ENCODE measurements at regions not wholly inside any gene's neighbourhood (a gene's known extent, or its start where the extent isn't known, plus 50 kb on each side); places are given as distances from the start of the nearest gene placed in this dataset.

- TF ChIP-seq REST (IDR thresholded peaks at IDR 0.05; ENCODE audit: low read depth, low read length) (no peak), CTCF (IDR thresholded peaks at IDR 0.05) (no peak), MAX (IDR thresholded peaks at IDR 0.05; ENCODE audit: low read depth) (no peak), USF1 (IDR thresholded peaks at IDR 0.05; ENCODE audit: borderline replicate concordance, low read depth) (no peak), PBX3 (IDR thresholded peaks at IDR 0.05) (no peak), FOSL2 (IDR thresholded peaks at IDR 0.05; ENCODE audit: borderline replicate concordance, low read depth) (no peak), TCF12 (IDR thresholded peaks at IDR 0.05) (no peak), POLR2AphosphoS5 (IDR thresholded peaks at IDR 0.05; ENCODE audit: low read depth, low read length) (no peak), EZH2phosphoT487 (IDR thresholded peaks at IDR 0.05; ENCODE audit: borderline replicate concordance, low read depth) (no peak)
These were observed 168.2 kb downstream of the MFSD1 start for GRCh38 chr3:158970006-158970405.
